GM21526 (cell line): ENCODE measurements at regions not wholly inside any gene's neighbourhood (a gene's known extent, or its start where the extent isn't known, plus 50 kb on each side); places are given as distances from the start of the nearest gene placed in this dataset.
"Not testable (repeated sequence)": the region's sequence is repeated elsewhere in the genome, so short reads cannot be mapped to it uniquely, and the experiment has no call there.

Experiments
- ATAC-seq: cut with Tn5 transposase; IDR thresholded peaks from one replicate; pipeline ENCODE4 v1.9.1; 2021; ENCODE audit warnings: moderate library complexity; ENCODE audit not compliant: unreplicated experiment, low FRiP score

DNA sequence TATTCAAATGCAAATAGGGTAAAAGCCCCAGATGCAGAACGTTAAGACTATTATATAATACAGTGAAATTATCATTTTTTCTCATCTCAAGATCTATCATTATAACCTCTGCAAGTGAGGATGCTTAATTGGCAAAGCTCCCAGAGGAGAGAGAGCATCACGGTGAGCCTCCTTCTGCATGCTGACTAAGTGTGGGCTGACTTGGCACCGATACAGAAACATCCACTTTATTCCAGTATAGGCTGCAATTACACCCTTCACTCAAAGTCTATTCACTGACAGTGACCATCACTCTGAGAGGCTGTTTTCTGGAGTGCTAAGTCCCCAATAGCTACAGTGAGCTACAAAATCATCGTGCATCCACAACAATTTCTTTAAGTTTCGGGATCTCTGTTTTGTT, 171.1 kb upstream of the NBPF9 start:
- not testable (repeated sequence) for ATAC-seq

DNA sequence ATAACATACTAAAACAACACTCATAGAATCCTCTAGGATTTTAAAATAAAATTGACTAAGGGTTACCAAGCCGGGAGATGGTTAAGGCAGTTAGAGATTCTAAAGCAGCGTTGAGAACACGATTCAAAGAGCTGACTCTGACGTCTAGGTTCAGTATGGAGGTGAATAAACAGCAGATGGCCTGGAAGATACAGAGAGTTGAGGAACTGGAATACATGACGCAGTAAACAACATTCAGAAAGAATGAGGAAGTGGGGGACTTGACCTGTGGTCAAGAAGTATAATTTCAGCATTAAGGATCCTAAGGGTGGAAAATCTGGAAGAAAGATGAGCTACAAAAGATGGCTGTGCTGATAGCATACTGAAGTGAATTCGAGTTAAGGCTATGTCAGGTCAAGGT, 172.5 kb upstream of the NBPF9 start:
- ATAC-seq = not testable (repeated sequence)

DNA sequence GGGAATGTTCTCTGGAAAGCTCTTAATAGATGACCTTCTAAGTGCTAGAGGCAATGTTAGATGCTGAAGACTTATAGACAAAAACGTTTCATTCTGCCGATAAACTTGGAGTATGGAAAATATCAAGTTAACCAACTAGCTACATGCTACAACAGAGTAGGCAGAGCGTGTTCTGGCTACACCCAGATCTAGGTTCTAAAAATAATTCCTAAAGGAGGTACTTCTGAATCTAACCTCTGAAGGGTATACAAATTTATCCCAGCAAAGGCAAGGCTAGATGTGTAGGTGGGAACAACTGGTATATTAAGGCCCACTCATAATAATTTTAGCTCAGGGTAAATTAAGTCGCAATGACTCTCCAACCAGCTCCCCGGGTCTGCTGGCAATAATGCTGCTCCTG, 173.1 kb upstream of the NBPF9 start:
- ATAC-seq = not testable (repeated sequence)

DNA sequence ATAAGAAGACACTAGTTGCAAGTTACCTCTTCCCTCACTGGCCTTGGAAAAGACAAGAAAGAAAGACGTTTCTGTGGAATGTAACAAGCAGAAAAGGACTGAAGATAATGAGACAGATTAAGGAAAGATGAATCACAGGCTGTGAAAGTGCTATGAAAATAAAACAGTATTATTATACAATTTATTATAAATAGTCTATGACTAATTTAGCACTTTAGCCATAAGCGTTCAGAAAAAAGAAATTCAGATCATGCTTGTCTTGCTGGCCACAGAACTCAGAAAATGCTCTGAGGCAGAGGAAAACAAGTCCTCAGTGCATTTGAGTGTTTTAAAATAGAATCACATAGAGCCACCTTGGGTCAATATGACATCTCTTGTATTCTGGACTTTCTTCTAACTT, 174.8 kb upstream of the NBPF9 start:
- not testable (repeated sequence) for ATAC-seq

DNA sequence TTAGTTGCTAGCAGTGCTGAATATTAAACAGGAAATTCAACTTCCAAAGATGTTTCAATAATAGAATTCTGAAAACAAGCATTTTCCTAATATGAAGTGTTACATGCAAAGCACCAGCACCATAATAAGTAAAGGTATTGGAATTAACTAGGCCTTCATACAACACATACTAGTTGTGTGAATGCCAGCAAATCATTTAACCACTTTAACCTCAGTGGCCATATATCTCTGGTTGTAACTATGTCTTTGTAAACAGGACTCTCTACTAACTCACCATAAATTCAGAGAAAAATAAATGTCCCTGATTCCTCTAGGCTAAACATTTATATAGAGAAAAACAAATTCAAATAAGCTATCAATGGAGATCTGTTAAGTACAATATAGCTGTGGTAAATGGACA, 175.7 kb upstream of the NBPF9 start:
- not testable (repeated sequence) for ATAC-seq

DNA sequence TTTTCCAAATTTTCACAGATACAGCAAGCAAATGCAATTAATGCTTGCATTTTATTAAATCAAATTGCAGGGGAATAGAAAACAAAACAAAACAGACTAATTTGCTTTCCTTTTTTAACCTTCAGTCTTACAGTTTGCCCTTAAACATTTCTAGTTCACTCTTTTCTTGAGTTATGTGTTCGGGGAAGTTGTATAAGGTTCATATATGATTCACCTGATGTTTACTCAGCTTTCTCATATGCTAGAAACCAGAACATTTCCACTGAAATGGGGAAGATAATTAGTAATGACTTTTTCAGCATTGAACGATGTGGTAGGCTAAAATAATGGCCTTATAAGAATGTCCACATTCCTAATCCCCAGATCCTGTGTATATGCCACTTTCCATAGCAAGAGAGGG, 176.2 kb upstream of the NBPF9 start:
- not testable (repeated sequence) for ATAC-seq

DNA sequence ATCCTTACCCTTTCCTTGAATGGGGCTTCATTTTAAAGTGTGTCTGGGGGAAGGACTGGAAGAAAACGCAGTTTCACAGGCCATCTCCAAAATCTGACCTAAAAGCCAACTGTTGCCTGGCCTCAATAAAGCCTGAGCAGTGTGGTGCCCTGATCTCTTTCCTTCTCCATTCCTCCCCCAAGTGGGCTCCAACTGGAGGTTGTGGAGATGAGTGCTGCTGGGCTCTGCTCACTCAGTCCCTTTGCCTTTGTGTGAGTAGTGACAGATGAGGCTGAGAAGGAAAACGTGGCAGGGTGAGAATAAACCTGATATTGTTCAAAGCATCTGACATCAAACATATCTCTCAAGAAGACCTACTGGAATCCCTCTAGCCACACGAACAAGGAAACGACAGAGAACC, 181.4 kb upstream of the NBPF9 start:
- ATAC-seq = not testable (repeated sequence)

DNA sequence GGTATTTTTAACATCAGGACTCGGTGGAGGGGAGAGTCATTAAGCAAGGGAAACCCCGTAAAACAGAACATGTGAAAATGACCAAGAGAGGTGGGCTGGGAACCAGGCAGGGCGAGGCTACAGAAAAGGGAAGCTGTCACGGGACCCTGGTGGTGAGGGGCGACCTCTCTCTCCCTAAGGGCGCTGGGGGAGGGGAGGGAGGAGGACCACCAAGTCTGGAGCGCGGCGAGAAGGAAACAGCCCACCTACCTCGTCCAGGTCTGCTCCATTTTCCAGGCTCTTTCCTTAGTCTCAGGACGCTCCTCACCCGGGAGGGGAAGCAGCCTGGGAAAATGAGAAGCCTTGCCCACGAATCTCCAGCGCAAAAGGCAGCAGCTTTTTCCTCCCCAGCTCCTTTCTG, 181.9 kb upstream of the NBPF9 start:
- ATAC-seq = not testable (repeated sequence)

DNA sequence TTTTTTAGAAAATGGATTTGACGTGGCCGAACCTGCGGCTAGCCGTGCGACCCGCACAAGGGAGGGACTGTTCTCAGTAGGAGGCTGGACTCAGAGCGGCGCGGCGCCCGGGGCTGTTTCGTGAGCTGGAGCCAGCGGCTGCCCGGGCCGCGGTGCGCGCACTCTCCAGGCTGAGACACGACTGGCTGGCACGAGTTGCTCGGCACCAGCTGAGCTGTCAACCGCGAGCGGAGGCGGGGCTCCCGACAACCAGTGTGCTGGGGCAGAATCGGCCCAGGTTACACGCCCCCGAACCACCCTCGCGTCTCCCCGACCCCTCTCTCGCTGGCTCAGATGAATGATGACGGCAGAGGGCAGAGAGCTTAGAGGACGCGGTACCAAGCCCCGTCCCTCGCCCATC, 182.3 kb upstream of the NBPF9 start:
- not testable (repeated sequence) for ATAC-seq

DNA sequence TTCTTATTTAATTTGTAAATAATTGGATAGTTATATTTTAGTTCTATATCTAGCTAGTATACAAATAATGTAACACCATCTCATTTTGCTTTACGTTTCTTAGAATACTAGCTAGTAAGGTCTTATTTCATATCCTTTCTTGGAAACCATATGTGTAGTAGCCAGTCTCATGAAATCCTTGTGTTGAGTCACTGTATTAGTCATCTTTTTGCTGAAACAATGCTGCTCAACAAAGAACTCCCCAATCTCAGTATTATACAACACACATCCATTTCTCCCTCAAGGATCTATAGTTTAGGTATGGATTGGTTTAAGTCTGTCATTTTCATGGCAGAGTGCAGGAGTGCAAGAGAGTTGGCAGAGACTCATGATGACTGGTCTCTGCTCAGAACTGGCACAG, 185.2 kb upstream of the NBPF9 start:
- ATAC-seq = not testable (repeated sequence)

DNA sequence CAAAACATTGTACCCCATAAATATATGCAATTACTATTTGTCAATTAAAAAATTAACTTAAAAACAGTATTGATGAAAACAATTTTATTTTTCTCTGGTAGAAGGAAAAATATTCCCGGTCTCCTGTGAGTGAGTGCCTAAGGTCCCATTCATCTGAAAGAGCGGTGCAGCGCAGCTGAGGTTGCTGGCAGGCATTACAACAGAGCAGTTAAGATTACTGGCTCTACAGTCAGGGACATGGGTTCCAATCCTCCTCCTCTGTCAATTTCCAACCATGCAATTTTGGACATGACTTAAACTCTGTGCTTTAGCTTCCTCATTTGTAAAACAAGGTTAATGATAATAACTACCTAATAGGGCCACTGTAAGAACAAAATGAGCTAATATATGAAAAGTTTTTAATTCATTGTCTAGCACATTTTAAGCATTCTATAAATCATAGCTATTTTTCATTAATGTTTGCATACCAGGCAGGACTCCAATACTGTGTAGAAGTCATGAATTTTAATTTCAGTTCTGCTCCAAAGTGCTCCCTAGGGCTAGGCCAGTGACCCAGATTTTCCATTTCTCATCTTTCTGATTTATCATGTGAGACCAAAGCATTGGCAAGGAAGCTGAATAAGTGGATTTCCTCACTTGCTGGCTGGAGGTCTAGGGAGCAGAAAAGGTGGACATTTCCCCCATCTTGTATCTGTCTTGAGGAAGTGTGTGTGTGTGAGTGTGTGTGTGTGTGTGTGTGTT, 174.2 kb upstream of the NBPF19 start:
- ATAC-seq = not testable (repeated sequence)

DNA sequence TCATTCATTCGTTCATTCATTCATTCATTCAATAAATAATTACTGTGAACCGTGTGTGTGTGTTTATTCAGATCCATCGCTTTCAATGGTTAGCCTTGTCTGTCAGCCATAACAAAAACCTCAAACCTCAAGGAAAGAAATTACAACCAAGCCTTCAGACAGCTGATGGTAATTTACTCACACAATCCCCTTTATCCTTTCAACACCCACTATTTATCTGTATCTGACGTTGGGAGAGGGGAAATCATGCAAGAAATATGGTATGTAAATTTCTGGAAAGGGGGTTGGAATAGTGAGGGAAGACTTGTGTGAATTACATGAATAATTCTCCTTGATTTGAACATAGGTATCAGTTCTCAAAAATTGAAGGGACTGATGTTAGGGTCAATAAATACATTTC, 173.6 kb upstream of the NBPF19 start:
- not testable (repeated sequence) for ATAC-seq

DNA sequence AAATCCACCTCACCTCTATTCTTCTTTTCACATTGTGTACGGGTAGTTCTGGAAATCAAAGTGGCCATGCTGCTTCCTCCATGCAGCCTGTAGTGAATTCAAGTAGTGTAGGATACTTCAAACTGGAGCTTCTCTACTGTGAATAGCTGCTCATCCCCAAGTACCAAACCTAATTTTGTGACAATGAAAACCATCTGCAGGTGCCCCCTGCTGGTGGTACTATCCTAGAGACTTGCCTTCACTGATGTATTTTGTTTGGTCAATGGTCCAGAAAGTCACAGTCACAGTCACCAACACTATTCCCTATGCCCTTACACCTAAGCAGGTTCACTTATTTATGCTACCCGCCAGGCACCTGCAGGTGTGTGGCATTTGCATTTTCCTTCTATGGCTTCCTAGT, 170.0 kb upstream of the NBPF19 start:
- not testable (repeated sequence) for ATAC-seq

DNA sequence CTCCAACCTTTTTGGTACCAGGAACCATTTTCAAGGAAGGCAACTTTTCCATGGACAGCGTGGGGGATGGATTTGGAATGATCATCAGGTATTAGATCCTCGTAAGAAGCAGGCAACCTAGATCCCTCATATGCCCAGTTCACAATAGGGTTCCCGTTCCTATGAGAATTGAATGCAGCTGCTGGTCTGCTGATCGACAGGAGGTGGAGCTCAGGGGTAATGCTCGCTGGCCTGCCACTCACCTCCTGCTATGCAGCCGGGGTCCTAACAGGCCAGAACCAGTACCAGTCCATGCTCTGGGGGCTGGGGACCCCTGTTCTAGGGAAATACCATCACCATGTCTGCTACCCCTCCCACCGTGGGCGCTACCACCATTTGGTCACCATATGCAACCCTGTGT, 167.2 kb upstream of the NBPF19 start:
- ATAC-seq = not testable (repeated sequence)

DNA sequence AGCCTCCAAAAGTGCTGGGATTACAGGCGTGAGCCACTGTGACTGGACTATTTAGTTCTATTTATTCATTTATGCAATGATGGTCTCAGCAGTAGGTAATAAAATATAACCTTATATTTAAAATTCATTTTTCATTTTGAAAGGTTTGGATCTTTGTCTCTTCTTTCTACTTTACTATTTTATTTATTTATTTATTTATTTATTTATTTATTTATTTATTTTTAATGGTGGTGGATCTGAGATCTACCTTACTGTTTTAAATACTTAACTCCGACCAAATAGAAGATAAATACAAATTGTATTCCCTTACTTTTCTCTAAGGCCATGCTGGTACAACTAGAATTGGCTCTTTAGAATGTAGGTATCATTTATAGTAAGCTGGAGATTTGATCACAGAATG, 159.9 kb upstream of the NBPF19 start:
- not testable (repeated sequence) for ATAC-seq

DNA sequence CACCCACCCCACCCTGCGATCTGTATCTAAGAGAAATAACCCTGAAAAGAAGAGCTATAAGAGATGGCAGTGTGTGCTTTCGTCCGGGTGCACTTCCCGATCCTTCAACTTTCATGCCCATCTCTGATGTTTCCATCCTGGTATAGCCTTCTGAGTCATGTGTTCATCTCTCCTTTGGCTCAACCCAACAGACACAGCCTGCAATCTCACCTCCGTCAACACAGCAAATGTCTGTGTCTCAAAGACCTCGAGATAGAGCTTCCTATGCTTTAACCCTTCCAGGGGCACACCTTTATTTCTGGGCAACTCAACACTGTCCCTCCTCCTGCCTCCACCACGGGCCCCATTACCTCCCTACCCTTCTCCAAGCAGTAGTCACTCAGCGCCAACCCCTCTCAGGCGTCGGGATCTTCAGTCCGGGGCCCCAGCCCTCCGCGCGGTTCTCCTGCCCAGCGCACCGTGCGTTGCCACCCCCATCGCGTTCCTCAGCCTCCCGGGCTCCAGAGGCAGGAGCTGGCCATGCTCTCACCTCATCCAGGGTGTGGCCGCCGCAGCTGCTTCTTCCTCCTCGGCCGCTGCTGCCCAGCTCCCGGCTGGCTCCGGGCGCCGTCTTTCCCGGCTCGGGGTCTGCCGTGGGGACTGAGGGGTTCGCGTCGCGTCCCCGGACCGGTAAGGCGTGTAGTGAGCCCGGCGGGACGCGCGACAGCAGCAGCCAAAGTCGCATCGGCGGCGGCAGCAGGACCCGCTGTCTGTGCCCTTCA, 153.7 kb upstream of the NBPF19 start:
- not testable (repeated sequence) for ATAC-seq

DNA sequence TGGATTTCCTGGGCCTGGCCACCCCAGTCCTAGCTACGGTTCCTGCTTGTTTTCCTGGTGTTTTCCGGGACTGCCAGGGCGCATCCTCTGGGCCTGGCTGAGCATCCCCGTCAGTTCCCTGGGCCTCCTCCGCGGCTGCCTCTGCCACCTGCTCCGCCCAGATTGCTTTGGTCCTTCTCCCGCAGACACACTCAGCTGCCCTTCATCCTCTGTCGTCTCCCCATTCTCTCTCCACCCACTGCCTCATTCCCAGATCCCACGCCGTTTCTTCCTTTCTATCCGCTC, 153.2 kb upstream of the NBPF19 start:
- not testable (repeated sequence) for ATAC-seq

DNA sequence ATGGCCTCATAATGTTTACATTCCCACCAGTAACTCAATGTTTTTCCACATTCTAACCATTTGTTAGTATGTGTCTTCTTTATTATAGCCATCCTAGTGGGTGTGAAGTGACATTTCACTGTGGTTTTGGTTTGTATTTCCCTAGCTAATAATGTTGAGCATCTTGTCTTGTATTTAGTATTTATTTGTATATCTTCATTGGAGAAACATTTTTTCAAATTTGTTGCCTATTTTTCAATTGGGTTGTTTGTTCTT, 144.8 kb upstream of the NBPF19 start:
- ATAC-seq = not testable (repeated sequence)

DNA sequence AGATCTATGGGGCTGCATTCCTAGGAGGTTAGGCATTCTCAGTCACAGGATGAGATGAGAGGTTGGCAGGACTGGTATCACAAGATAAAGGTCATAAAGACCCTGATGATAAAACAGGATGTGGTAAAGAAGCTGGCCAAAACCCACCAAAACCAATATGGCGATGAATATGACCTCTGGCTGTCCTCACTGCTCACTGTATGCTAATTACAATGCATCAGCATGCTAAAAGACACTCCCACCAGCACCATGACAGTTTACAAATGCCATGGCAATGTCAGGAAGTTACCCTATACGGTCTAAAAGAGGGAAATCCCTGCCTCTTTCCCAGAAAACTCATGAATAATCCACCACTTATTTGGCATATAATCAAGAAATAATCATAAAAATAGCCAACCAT, 138.8 kb upstream of the NBPF19 start:
- ATAC-seq = not testable (repeated sequence)

DNA sequence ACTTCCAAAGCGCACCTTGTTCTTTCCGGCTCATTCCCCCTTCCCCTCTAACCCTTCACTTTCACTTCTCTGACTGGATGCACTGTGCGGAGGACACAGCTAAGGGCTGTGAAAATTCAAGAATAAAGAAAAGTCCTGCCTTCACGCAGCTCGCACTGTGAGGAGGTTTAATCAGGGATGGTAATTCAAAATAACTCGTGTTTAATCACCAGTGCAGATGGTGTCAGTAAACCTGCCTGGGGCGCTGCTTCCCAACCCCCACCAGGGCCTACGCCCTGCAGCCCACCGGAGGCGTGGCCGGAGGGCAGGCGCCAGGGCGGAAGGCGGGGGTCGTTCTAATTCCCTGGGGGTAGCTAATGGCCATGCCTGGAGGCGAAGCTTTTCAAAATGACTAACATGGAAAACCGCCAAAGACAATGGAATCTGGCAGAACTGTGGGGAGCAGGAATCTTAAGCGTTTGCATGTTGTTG, 136.6 kb upstream of the NBPF19 start:
- not testable (repeated sequence) for ATAC-seq

DNA sequence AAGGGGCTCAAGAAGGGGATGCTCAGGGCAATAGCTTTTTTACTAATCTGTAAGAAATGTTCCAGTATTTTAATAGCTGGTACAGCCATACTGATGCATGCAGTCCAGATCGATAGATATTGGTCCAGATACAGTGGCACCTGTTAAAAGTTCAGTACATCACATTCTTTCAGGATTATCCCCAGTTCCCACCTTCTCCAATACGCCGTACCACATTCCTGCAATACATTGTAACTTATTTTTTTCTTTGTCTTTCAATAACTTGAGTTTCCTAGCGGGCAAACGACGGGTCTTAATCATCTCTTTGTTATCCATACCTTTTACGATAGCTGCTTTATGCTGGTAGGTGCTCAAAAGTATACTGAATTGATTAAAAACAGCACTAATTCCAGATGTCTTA, 136.1 kb upstream of the NBPF19 start:
- ATAC-seq = not testable (repeated sequence)

DNA sequence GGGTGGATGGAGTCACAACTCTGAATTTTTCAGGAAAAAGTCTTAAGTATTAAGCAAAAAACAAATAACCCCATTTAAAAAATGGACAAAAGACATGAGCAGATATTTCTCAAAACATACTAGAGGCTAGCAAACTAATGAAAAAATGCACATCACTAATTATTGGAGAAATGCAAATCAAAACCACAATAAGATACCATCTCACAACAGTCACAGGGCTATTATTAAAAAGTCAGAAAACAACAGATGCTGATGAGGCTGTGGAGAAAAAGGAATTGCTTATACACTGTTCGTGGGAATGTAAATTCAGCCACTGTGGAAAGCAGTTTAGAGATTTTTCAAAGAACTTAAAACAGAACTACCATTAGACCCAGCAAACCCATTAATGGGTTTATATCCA, 125.4 kb upstream of the NBPF19 start:
- ATAC-seq = not testable (repeated sequence)
